OCI-LY3 (cell line): ENCODE measurements at regions not wholly inside any gene's neighbourhood (a gene's known extent, or its start where the extent isn't known, plus 50 kb on each side); places are given as distances from the start of the nearest gene placed in this dataset.

ENCODE experiments used
- CTCF ChIP-seq: fragments of 200-600, 300-600 bp; sonication (generic); IDR thresholded peaks from 2 replicates; pipeline ENCODE4 v1.5.1; 2014; ENCODE audit warnings: antibody characterized with exemption, low read length, low read depth
- EZH2phosphoT487 ChIP-seq: fragments of 200-600 bp; shearing (Covaris generic); IDR thresholded peaks from 2 replicates; pipeline ENCODE4 v1.6.1; 2018; ENCODE audit warnings: antibody characterized with exemption, mixed run types, low read depth

- TF ChIP-seq CTCF (no peak), EZH2phosphoT487 (no peak)
These were observed 259.6 kb downstream of the RPS24 start for GRCh38 chr10:78292982-78293865.
